Stimulated activated naive CD8-positive, alpha-beta T cell treated with anti-CD3 and anti-CD28 coated beads, Interleukin-15, amount 100 ng/mL, for 72 hours (primary cell): ENCODE measurements at regions not wholly inside any gene's neighbourhood (a gene's known extent, or its start where the extent isn't known, plus 50 kb on each side); places are given as distances from the start of the nearest gene placed in this dataset.
A peak's percentile ranks its signal among the peaks of the same experiment; 100 is the strongest.

ENCODE experiments used
- ATAC-seq: fragments of 150-1000 bp; cut with Tn5 transposase; 2 replicates; pipeline ENCODE4 v1.10.0; 2021; ENCODE audit warnings: mild to moderate bottlenecking, moderate library complexity
- DNase-seq, 2 donors: peaks; one replicate each; pipeline ENCODE4 v3.0.0; 2021 to 2022
- H3K27ac Mint-ChIP-seq, 2 donors: one replicate each; pipeline ENCODE4 v1.8.0; 2022; ENCODE audit warnings: mild to moderate bottlenecking in 2 of 2, mixed read lengths in 2 of 2, moderate library complexity in 2 of 2
- H3K27me3 Mint-ChIP-seq: one replicate; pipeline ENCODE4 v1.8.0; 2022; ENCODE audit warnings: mixed read lengths
- H3K4me1 Mint-ChIP-seq: one replicate; pipeline ENCODE4 v1.8.0; 2022; ENCODE audit warnings: mild to moderate bottlenecking, mixed read lengths
- H3K4me3 Mint-ChIP-seq, 2 donors: one replicate each; pipeline ENCODE4 v1.8.0; 2022; ENCODE audit warnings: mild to moderate bottlenecking in 2 of 2, mixed read lengths in 2 of 2, moderate library complexity in 1 of 2
- H3K9me3 Mint-ChIP-seq, 2 donors: one replicate each; pipeline ENCODE4 v1.8.0; 2022; ENCODE audit warnings: mixed read lengths in 2 of 2

DNA sequence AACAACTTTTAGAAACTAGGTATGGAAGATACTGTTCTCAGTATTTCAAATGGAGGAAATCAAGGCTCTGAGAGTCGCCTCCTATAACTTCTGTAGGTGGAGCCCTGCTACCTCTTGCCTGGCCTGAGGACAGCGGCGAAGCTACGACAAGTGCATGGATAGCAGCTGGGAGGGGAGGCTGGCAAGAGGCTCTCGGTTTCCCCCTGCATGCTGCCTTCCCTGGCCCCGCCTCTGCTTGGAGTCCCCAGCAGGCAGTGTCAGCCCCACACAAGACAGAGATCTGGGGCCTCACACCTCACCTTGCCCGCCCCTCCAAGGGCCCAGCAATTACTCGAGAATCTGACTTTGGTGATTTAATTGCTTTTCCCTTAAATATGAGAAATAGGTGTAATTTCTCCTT lies 107.6 kb upstream of the POU3F3 start:
- no peak overlapping the region for H3K4me3 Mint-ChIP-seq

DNA sequence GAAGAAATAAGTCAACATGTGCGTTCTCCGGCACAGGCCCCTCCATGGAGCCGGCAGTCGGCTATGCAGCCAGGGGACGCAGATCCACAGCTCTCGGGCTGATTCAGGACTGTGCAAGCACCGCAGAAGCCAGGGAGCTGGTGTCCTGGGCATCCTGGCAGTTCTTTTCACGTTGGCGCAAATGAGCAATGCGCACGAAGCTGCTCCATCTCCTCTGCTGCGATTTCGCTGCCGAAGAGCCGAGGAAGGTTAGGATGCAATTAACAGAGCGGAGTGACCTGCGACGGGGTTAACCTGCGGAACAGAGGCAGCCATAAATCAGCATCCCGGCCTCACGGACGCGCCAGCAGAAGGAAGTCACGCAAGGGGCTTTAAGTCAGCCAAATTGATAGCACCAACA lies 107.1 kb upstream of the POU3F3 start:
- H3K27ac Mint-ChIP-seq, result no peak overlapping the region
- ATAC-seq (no peak), DNase-seq (no peak)
- no peaks in the 10 kb centered on the region for H3K4me1 Mint-ChIP-seq
- no peaks in the 10 kb centered on the region for H3K9me3 Mint-ChIP-seq
- peaks cover 8% of the 10 kb centered on the region for H3K27me3 Mint-ChIP-seq
- H3K4me3 Mint-ChIP-seq, result no peak overlapping the region

More for the DNA sequence above, 107.6 kb upstream of the POU3F3 start:
- H3K9me3 Mint-ChIP-seq, result no peaks in the 10 kb centered on the region
- peaks cover 8% of the 10 kb centered on the region for H3K27me3 Mint-ChIP-seq
- no peaks in the 10 kb centered on the region for H3K4me1 Mint-ChIP-seq
- ATAC-seq, result no peak
- no peak overlapping the region for H3K27ac Mint-ChIP-seq
- no peak for DNase-seq

DNA sequence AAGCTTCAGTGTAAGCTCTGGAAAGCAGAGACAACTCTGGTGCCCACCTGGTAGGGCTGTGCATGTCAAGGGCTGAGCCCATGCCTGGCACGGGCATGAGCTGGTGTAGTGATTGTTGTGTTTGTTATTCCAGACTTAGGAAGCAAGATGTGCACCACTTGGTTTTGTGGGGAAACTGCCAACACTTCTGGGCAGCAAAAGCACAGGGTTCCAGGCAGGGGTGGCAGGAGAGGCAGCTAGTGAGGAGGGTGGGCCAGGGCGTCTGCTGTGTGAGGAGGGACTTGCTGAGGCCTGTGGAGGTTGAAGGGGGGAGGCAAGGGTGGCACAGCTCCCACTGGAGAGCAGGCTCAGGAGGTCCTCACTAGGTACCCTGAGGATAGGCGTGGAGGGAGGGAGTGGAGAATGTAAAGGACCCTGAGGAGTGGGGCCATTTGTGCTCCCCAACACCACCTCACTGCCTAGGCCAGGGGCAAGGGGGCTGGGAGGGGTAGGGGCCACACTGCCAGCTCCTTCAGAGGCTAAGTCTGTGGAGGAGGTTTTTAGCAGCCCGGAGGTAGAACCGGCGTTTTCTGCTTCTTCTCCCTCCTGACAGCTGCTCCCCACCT lies 104.0 kb upstream of the POU3F3 start:
- ATAC-seq (no peak), DNase-seq (no peak)
- Mint-ChIP-seq H3K4me3 (no peak overlapping the region), H3K9me3 (no peaks in the 10 kb centered on the region), H3K27me3 (peaks cover 8% of the 10 kb centered on the region), H3K27ac (no peak overlapping the region), H3K4me1 (no peaks in the 10 kb centered on the region)

DNA sequence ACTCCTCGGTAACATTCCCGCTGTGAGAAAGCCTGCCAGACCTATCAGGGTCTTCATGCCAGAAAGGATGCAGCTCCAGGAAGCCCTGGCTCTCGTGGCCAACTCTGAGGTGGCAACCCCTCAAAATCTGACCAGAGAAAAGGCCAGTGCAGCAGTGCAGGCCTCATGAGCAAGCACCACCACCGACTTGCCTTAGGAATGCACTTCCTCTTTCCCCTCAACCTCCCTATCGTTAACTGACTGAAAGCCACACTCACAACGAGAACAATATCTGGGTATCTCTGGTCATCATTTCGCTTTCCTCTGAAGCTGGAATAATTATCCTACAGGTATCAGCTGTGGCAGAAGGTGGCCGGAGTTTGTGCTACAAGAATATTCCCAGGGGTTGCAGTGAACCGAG lies 101.4 kb upstream of the POU3F3 start:
- no peaks in the 10 kb centered on the region for H3K4me1 Mint-ChIP-seq
- no peaks in the 10 kb centered on the region for H3K9me3 Mint-ChIP-seq
- ATAC-seq, result no peak
- H3K27me3 Mint-ChIP-seq, result peaks cover 8% of the 10 kb centered on the region
- DNase-seq, result no peak
- no peak overlapping the region for H3K4me3 Mint-ChIP-seq
- H3K27ac Mint-ChIP-seq, result no peak overlapping the region

DNA sequence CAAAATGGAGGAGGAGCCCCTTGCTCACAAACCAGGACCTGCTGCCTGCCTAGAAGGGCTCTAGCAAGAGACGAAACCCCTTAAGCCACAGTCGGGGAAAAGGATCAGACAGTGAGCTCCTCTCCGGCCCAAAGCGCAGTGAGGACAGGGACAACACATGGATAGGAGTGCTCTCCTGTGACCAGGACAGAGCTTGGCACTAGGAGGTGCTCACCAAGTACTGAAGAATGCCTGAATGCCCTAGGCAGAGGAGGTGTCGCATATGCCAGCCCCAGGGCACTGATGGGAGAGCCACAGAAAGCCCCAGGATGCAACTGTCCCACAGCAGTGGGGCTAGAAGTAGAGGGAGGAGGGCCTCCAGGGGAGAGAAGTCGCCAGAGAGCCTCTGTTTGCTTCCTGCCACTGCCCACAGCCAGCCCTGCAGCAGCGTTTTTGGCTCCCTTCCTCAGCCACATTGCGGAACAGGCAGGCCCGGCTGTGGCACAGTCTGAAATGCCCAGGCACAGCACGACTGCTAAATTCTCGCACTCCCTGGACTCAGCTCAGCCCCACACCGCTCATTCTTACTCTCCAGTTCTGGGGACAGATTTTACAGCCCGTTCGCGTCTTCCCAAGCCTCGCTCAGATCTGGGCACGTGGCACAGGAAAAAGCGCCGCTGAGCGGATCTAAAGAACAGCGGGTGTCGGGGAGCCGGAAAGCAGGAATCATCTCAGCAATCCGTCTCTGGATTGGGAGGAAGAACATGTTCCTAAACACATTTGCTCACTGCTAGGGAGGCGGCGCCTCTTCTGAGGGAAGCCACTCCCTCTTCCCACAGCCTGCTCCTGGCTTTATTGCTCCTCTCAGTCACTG lies 98.7 kb upstream of the POU3F3 start:
- no peak for DNase-seq
- Mint-ChIP-seq H3K4me1 (no peaks in the 10 kb centered on the region), H3K27me3 (peaks cover 6% of the 10 kb centered on the region), H3K4me3 (no peak overlapping the region), H3K27ac (no peak overlapping the region), H3K9me3 (no peaks in the 10 kb centered on the region)
- peak; percentile 34 for ATAC-seq

DNA sequence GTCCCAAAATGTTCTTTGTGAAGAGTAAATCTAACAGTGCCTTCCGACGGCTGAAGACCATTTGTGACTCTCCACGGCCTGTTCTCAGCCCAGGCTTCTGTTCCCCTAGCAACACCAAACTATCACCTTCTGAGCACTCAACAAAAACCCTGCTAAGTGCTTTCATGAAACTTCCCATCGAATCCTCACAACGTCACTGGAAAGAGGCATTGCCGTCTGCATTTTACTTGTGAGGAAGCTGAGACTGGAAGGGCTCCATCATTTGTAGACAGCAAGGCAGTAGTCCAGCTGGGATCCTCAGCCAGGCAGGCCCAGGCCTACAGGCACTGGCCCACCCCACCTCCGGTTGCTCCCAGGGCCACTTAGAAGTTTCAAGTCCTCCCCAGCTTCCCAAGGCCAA lies 97.8 kb upstream of the POU3F3 start:
- Mint-ChIP-seq H3K27ac (peak overlapping the region in 1 of 2 donors; percentile 2), H3K9me3 (no peaks in the 10 kb centered on the region), H3K4me3 (no peak overlapping the region), H3K27me3 (peaks cover 15% of the 10 kb centered on the region), H3K4me1 (no peaks in the 10 kb centered on the region)
- ATAC-seq, result no peak
- no peak for DNase-seq

DNA sequence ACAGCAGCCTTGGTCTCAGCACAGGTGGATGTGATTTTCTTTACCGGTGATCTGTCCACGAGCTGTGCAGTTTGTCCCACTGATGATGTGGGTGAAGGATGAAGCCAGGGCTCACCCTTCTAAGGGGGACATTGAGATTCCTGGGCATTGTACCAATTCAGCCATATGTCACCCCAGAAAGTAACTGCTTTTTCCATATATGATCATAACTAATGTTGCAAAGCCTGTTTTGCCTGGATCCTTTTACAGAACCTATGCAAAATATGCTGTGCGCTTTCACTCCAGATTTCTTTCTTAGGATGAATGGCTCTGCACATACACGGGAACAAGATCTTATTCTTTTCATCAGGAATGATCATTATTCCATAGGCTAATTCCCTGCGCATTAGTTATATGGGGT lies 96.9 kb upstream of the POU3F3 start:
- H3K9me3 Mint-ChIP-seq, result no peaks in the 10 kb centered on the region
- H3K4me1 Mint-ChIP-seq, result no peaks in the 10 kb centered on the region
- no peak overlapping the region for H3K27ac Mint-ChIP-seq
- DNase-seq, result no peak
- peaks cover 20% of the 10 kb centered on the region for H3K27me3 Mint-ChIP-seq
- no peak overlapping the region for H3K4me3 Mint-ChIP-seq
- ATAC-seq, result no peak

DNA sequence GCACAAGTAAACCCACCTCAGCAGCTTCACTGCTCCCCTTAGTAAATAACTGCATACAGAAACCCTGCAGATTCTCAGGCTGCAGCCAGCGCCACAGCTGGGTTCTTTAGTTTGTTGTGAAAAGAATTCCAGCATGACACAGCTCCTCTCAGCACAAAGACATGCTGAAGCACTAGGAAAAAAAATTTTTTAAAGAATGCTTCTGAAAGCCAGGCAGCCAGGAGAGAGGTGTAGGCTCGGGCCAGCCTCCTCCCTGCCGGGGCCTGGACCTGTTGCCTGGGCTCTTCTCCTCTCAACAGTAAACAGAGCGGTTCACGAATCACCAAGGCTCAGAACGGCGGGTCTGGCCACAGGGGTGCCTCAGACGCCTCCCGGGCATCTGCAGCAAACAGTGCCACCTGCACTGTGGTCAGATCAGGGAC lies 95.7 kb upstream of the POU3F3 start:
- no peak overlapping the region for H3K4me3 Mint-ChIP-seq
- no peak overlapping the region for H3K27ac Mint-ChIP-seq
- ATAC-seq (no peak), DNase-seq (no peak)
- no peaks in the 10 kb centered on the region for H3K4me1 Mint-ChIP-seq
- peaks cover 20% of the 10 kb centered on the region for H3K27me3 Mint-ChIP-seq
- no peaks in the 10 kb centered on the region for H3K9me3 Mint-ChIP-seq

DNA sequence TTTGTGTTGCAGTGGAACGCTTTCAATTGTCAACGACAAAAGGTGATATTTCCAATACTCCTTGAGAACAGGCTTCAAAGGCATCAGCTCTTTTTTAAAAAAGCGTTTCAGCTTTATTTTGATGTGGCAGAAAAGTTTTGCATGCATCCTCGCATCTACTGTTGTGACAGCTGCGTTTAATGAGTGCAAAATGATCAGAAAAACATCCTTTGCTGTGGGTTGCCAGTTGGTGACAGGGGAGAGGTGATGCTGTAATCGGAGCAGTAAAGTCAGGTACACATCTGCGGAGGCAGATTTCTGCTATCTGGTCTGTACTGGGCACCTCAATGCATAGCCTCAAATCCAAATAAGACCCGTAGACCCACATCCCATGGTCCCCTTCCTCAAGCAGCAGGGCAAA lies 91.9 kb upstream of the POU3F3 start:
- H3K4me1 Mint-ChIP-seq, result no peaks in the 10 kb centered on the region
- H3K27ac Mint-ChIP-seq, result no peak overlapping the region
- peaks cover 28% of the 10 kb centered on the region for H3K27me3 Mint-ChIP-seq
- ATAC-seq, result no peak
- H3K9me3 Mint-ChIP-seq, result no peaks in the 10 kb centered on the region
- DNase-seq, result no peak
- no peak overlapping the region for H3K4me3 Mint-ChIP-seq

DNA sequence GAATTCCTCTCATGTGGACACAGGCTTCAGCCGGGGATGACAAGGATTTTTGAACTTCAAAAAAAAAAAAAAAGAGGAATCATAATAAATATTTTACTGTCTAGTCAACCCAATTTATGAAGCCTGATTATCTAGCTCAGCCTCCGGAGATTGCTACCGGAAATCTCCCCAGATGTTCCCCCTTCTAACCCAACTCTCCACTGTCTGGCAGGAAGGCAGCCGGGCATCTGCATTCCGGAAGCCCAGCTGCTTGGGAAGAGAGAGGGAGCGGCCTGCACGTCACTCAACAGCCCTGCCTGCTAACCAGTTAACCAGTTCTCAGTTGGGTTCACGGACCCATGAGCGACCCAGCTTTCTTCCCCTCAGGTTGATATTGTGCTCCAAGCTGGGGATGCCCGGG lies 87.2 kb upstream of the POU3F3 start:
- Mint-ChIP-seq H3K27ac (no peak overlapping the region), H3K4me1 (no peaks in the 10 kb centered on the region), H3K27me3 (peaks cover 16% of the 10 kb centered on the region), H3K4me3 (no peak overlapping the region), H3K9me3 (no peaks in the 10 kb centered on the region)
- DNase-seq (no peak), ATAC-seq (no peak)

DNA sequence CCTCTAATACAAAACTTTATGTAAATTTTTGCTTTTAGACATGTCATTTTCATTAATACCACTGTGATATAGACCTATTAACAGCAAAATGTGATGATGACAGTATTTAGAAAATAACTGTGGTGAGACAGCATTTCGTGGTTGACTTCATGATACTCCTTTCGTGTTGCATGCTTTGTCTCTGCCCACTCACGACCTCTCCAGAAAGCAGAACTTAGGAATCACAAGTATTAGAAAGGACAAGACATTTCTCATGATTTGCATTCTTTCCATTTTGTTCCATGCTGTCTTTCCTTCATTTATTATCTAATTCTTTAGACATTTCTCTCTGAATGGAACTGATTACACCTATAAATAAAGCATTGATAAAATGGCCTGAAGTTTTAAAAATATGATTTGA lies 85.2 kb upstream of the POU3F3 start:
- no peaks in the 10 kb centered on the region for H3K4me1 Mint-ChIP-seq

DNA sequence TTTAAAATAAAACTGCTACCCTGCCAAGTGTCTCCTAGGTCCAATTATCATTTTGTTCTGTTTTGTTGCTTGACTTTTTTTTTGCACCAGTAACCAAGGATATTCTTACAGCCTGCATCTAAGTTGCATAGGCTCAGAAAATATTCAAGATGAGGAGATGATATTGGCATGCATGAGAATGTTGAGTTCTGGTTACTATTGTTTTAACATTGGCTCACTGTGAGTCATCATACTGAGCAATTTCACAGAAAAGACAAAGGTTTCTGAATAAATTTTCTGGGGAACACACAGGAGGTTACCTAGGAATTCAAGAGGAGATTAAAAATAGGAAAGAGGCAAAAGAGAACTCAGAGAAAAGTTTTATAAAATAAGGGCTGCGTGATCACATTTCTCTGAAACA lies 84.8 kb upstream of the POU3F3 start:
- Mint-ChIP-seq H3K9me3 (no peaks in the 10 kb centered on the region), H3K4me3 (no peak overlapping the region)
- DNase-seq, result no peak

More for the DNA sequence above, 85.2 kb upstream of the POU3F3 start:
- Mint-ChIP-seq H3K27ac (no peak overlapping the region), H3K9me3 (no peaks in the 10 kb centered on the region), H3K4me3 (no peak overlapping the region), H3K27me3 (peaks cover 16% of the 10 kb centered on the region)
- ATAC-seq (no peak), DNase-seq (no peak)

DNA sequence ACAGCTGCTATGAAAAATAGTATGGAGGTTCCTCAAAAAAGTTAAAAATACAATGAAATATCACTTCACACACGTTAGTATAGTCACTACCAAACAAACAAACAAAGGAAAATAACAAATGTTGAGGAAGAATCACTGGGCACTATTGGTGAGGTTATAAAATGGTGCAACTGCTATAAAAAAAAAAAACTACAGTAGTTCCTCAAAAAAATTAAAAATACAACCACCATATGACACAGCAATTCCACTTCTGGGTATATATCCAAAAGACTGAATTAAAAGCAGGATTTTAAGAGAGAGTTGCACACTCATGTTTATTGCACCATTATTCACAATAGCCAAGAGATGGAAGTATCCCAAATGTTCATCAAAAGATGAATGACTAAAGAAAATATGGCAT lies 80.9 kb upstream of the POU3F3 start:
- DNase-seq (no peak), ATAC-seq (no peak)
- Mint-ChIP-seq H3K27ac (no peak overlapping the region), H3K9me3 (no peaks in the 10 kb centered on the region), H3K27me3 (peaks cover 8% of the 10 kb centered on the region), H3K4me1 (no peaks in the 10 kb centered on the region), H3K4me3 (no peak overlapping the region)

More for the DNA sequence above, 84.8 kb upstream of the POU3F3 start:
- H3K27ac Mint-ChIP-seq, result no peak overlapping the region
- no peak for ATAC-seq
- no peaks in the 10 kb centered on the region for H3K4me1 Mint-ChIP-seq
- peaks cover 16% of the 10 kb centered on the region for H3K27me3 Mint-ChIP-seq

DNA sequence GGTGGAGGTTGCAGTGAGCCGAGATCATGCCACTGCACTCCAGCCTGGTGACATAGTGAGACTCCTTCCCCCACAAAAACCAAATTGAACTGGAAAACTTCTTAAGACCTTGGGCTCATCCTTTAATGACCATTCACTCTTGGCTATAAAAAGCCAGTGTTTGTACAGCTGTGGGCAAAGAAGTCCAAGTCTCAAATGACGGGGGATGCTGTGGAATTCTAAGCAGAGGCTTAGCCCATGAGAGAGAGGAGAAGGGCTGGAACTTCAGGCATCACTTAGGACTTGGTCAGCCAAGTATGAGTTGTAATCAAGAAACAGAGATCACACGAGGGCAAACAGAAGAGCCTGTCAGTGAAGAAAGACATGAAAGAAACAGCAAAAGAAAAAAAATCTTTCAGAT lies 79.3 kb upstream of the POU3F3 start:
- Mint-ChIP-seq H3K4me1 (no peaks in the 10 kb centered on the region), H3K27ac (no peak overlapping the region), H3K4me3 (no peak overlapping the region), H3K27me3 (no peaks in the 10 kb centered on the region), H3K9me3 (no peaks in the 10 kb centered on the region)
- ATAC-seq (no peak), DNase-seq (no peak)

DNA sequence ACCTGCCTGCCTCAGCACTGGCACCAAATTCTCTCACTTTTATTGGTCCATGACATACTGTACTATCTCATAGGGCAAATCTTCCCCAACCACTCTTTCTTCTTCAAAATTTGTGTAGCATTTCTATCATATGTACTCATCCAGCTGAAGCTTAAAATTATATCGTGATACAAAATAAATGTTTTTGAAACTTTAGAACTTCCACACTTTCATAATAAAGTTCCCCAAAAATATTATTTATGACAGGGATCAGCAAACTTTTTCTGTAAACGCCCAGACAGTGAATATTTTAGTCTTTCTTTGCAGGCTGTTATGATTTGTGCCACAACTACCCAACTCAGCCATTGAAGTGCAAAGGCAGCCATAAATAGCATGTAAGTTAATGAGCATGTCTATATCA lies 76.2 kb upstream of the POU3F3 start:
- no peak overlapping the region for H3K27ac Mint-ChIP-seq
- H3K4me1 Mint-ChIP-seq, result peaks cover 6% of the 10 kb centered on the region
- ATAC-seq, result no peak
- no peak for DNase-seq
- no peaks in the 10 kb centered on the region for H3K9me3 Mint-ChIP-seq
- H3K4me3 Mint-ChIP-seq, result no peak overlapping the region
- no peaks in the 10 kb centered on the region for H3K27me3 Mint-ChIP-seq

DNA sequence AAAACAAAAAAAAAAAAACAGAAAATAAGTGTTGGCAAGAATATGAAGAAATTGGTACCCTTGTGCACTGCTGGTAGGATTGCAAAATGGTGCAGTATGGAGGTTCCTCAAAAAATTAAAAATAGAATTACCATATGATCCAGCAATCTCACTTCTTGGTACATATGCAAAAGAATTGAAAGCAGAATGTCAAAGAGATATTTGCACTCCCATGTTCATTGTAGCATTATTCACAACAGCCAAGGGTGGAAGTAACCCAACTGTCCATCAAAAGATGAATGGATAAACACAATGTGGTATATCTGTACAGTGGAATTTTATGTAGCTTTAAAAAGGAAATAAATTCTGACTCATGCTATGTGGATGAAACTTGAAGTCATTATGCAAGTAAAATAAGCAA lies 72.8 kb upstream of the POU3F3 start:
- Mint-ChIP-seq H3K4me1 (peaks cover 6% of the 10 kb centered on the region), H3K9me3 (no peaks in the 10 kb centered on the region), H3K27me3 (no peaks in the 10 kb centered on the region), H3K27ac (no peak overlapping the region), H3K4me3 (no peak overlapping the region)
- no peak for ATAC-seq
- DNase-seq, result no peak

DNA sequence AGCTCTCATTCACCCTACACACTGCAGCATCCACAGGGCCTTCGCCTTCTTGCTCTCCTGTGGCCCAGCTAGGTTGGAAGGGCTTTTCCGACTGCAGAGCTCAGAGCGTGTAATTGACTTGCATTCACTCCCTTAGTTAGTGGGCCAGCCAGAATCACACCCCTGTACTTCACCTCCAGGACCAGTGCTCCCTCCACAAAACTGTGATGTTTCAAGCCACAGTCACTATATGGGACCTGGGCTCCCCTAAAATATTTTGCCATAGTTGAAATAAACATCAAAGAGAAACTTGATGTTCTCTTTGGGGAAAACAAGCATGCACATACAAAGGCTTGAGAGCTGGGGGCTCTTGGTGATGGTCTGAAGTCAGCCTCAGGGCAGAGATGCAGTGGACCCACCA lies 69.7 kb upstream of the POU3F3 start:
- Mint-ChIP-seq H3K27me3 (peaks cover 1% of the 10 kb centered on the region), H3K9me3 (no peaks in the 10 kb centered on the region), H3K4me1 (peaks cover 6% of the 10 kb centered on the region), H3K27ac (no peak overlapping the region), H3K4me3 (no peak overlapping the region)
- ATAC-seq (peak; percentile 33), DNase-seq (no peak)
